A549 (cell line): ENCODE measurements at regions not wholly inside any gene's neighbourhood (a gene's known extent, or its start where the extent isn't known, plus 50 kb on each side); places are given as distances from the start of the nearest gene placed in this dataset.

Experiments
- ATAC-seq, 2 experiments: fragments of 200-7000 bp in 1 of 2; fragments of >200 bp in 1 of 2; cut with Nextera tagmentation in 1 of 2; cut with Tn5 transposase in 1 of 2; 3 replicates each; pipeline versions ENCODE4 v1.8.0 to v1.9.1; 2018 to 2020; ENCODE audit warnings: mild to moderate bottlenecking in 1 of 2, moderate library complexity in 1 of 2
- CTCF ChIA-PET: fragments of 300-600 bp; sonication (Branson Sonifier 250); formaldehyde crosslinking; extraction: SDS; loops from one replicate; lab custom pipeline; 2021; ENCODE audit warnings: antibody characterized with exemption, inconsistent platforms; lab: Yijun Ruan, JAX
- POLR2A ChIA-PET: fragments of 350-600 bp; formaldehyde crosslinking; extraction: SDS; loops from one replicate; lab custom pipeline; 2021; ENCODE audit warnings: antibody characterized with exemption, inconsistent platforms; lab: Yijun Ruan, JAX
- DNase-seq, 2 experiments: peaks; one replicate each; pipeline versions ENCODE4 v3.0.0 to v3.0.0-alpha.2; 2011 to 2016; ENCODE audit warnings: low read depth in 1 of 2, low spot score in 1 of 2
- FAIRE-seq: peaks from 2 replicates; lab custom pipeline; 2011; peaks lifted over from hg19 to GRCh38; lab: Jason Lieb, UNC
- H3K27ac ChIP-seq, 2 experiments: fragments of >200 bp; sonication (Bioruptor Twin); formaldehyde crosslinking; 3 replicates each; pipeline ENCODE4 v1.5.1; 2016 to 2017
- H3K4me1 ChIP-seq: fragments of >200 bp; sonication (Bioruptor Twin); formaldehyde crosslinking; 3 replicates; pipeline ENCODE4 v1.6.1; 2016
- H3K4me2 ChIP-seq: fragments of >200 bp; sonication (Bioruptor Twin); formaldehyde crosslinking; 3 replicates; pipeline ENCODE4 v1.6.1; 2016
- H3K4me3 ChIP-seq: fragments of >200 bp; sonication (Bioruptor Twin); formaldehyde crosslinking; 3 replicates; pipeline ENCODE4 v1.5.1; 2016
- H3K9me3 ChIP-seq: fragments of >200 bp; sonication (Bioruptor Twin); formaldehyde crosslinking; 3 replicates; pipeline ENCODE4 v1.6.1; 2016
- CHD2 ChIP-seq: fragments of 150-350 bp; IDR thresholded peaks from 2 replicates; pipeline ENCODE4 v1.6.1; 2014; ENCODE audit warnings: low read length; ENCODE audit not compliant: partially characterized antibody
- CTCF ChIP-seq: fragments of >200 bp; sonication (Bioruptor Twin); formaldehyde crosslinking; IDR thresholded peaks from 3 replicates; pipeline ENCODE4 v1.5.1; 2016
- EP300 ChIP-seq, 2 experiments: fragments of >200 bp; sonication (Bioruptor Twin); formaldehyde crosslinking; IDR thresholded peaks; 2 replicates in 1 of 2; 3 replicates in 1 of 2; pipeline ENCODE4 v1.6.1; 2016 to 2017
- GATA3 ChIP-seq: IDR thresholded peaks from 2 replicates; pipeline ENCODE4 v1.6.1; 2012; ENCODE audit warnings: borderline replicate concordance
- HDAC2 ChIP-seq: fragments of 200-600 bp; sonication (generic); IDR thresholded peaks from 2 replicates; pipeline ENCODE4 v1.6.1; 2016
- JUNB ChIP-seq: fragments of >200 bp; sonication (Bioruptor Twin); formaldehyde crosslinking; IDR thresholded peaks from 2 replicates; pipeline ENCODE4 v1.6.1; 2016
- MYC ChIP-seq: IDR thresholded peaks from 2 replicates; pipeline ENCODE4 v1.6.1; 2012; ENCODE audit warnings: mild to moderate bottlenecking, inconsistent platforms, low read length, improper control_type of control experiment, borderline replicate concordance
- NPAS2 ChIP-seq: fragments of 250-450 bp; sonication (Bioruptor Pico); IDR thresholded peaks from 2 replicates; pipeline ENCODE4 v1.8.0; 2022; ENCODE audit warnings: mild to moderate bottlenecking, moderate library complexity, borderline replicate concordance
- NR3C1 ChIP-seq: fragments of >200 bp; sonication (Bioruptor Twin); formaldehyde crosslinking; IDR thresholded peaks from 3 replicates; pipeline ENCODE4 v1.6.1; 2017
- PBX3 ChIP-seq: IDR thresholded peaks from 2 replicates; pipeline ENCODE4 v1.6.1; 2012
- PHF8 ChIP-seq: fragments of 200-600 bp; sonication (generic); IDR thresholded peaks from 2 replicates; pipeline ENCODE4 v1.6.1; 2016; ENCODE audit warnings: low read depth, mild to moderate bottlenecking, antibody characterized with exemption, moderate library complexity, borderline replicate concordance
- POLR2AphosphoS2 ChIP-seq: conservative IDR thresholded peaks from 2 replicates; pipeline ENCODE4 v1.6.1; 2012; ENCODE audit warnings: low read length, improper control_type of control experiment, inconsistent platforms
- SREBF2 ChIP-seq: fragments of 450-650 bp; IDR thresholded peaks from 2 replicates; pipeline ENCODE4 v1.6.1; 2014; ENCODE audit warnings: mild to moderate bottlenecking, moderate library complexity
- ZC3H11A ChIP-seq: fragments of 450-650 bp; IDR thresholded peaks from 2 replicates; pipeline ENCODE4 v1.6.1; 2014; ENCODE audit warnings: antibody characterized with exemption, mild to moderate bottlenecking
- ZSCAN20 ChIP-seq: fragments of 250-450 bp; sonication (Bioruptor Pico); IDR thresholded peaks from 2 replicates; pipeline ENCODE4 v1.8.0; 2022; ENCODE audit warnings: mild to moderate bottlenecking, moderate library complexity
- WGBS: methylation state at CpG from one replicate; pipeline ENCODE4 v1.1.6; 2017; ENCODE audit errors: missing lambda C conversion rate; 5-methylcytosine and 5-hydroxymethylcytosine counted together
- TF ChIP-seq, protein P1 (sequence below): fragments of 250-450 bp; sonication (Bioruptor Pico); IDR thresholded peaks from 2 replicates; pipeline ENCODE4 v1.5.0; 2020; ENCODE audit warnings: low read depth, mild to moderate bottlenecking, moderate library complexity
- TF ChIP-seq, protein P2 (sequence below): fragments of >200 bp; sonication (Bioruptor Twin); formaldehyde crosslinking; IDR thresholded peaks from 3 replicates; pipeline ENCODE4 v1.6.1; 2016

DNA sequence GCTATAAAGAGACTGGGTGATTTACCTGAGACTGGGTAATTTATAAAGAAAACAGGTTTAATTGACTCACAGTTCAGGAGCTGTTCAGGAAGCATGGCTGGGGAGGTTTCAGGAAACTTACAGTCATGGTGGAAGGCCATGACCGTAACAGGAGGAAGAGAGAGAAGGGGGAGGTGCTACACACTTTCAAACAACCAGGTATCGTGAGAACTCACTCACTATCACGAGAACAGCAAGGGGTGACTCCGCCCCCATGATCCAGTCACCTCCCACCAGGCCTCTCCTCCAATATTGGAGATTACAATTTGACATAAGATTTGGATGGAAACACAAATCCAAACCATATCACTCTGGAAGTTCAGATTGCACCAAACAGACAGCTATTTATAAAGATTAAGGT, 59.8 kb upstream of the ARHGAP21 start:
- Histone ChIP-seq H3K27ac (no peak overlapping the region), H3K9me3 (no peaks in the 10 kb centered on the region), H3K4me3 (no peak overlapping the region), H3K4me2 (no peak overlapping the region), H3K4me1 (no peaks in the 10 kb centered on the region)
- no peak for FAIRE-seq
- TF ChIP-seq NR3C1 = no peak
- TF ChIP-seq NPAS2 = no peak
- TF ChIP-seq, protein P1, sequence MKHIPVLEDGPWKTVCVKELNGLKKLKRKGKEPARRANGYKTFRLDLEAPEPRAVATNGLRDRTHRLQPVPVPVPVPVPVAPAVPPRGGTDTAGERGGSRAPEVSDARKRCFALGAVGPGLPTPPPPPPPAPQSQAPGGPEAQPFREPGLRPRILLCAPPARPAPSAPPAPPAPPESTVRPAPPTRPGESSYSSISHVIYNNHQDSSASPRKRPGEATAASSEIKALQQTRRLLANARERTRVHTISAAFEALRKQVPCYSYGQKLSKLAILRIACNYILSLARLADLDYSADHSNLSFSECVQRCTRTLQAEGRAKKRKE = no peak
- TF ChIP-seq PHF8 = no peak
- TF ChIP-seq EP300 (IDR thresholded peaks at IDR 0.05) = no peak
- TF ChIP-seq PBX3 = no peak
- ATAC-seq = no peak
- ChIA-PET POLR2A (no interaction called here), CTCF (interaction anchor here (1.0 kb wide), 1 partner anchor 24 kb away, joined by 3 read pairs; no protein-coding TSS in a partner anchor)
- 90% methylated on average over 4 of the region's 4 CpGs for WGBS
- DNase-seq = no peak

- DNase-seq = no peak
- ChIA-PET CTCF (interaction anchor here (0.7 kb wide), 1 partner anchor 66 kb away, joined by 3 read pairs; no protein-coding TSS in a partner anchor), POLR2A (no interaction called here)
- ATAC-seq = no peak
- Histone ChIP-seq H3K9me3 (no peaks in the 10 kb centered on the region), H3K4me2 (no peak overlapping the region), H3K4me3 (no peak overlapping the region), H3K27ac (no peak overlapping the region), H3K4me1 (no peaks in the 10 kb centered on the region)
- no peak for TF ChIP-seq GATA3
- TF ChIP-seq MYC = no peak
- no peak for TF ChIP-seq ZC3H11A
- TF ChIP-seq ZSCAN20 (CRISPR knock-in tag) = no peak
- WGBS = 28% methylated on average over 1 of the region's 1 CpG
- FAIRE-seq = no peak
Measured at GRCh38 chr10:24779737-24780136, 56.0 kb upstream of the ARHGAP21 start.

DNA sequence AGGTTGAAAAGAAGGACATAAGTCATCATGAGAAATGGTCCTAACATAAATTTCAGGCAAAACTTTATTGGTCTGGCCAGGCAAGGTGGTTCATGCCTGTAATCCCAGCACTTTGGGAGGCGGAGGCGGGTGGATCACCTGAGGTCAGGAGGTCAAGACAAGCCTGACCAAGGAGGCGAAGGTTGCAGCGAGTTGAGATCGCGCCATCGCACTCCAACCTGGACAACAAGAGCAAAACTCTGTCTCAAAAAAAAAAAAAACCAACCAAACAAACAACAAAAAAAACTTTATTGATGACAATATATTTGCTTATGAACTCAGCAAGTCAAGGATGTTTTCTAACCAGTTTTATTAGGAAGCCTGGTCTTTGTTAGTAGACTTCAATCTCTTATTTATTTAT, 54.6 kb upstream of the ARHGAP21 start:
- Histone ChIP-seq H3K27ac (no peak overlapping the region), H3K4me3 (no peak overlapping the region), H3K4me2 (no peak overlapping the region), H3K9me3 (no peaks in the 10 kb centered on the region), H3K4me1 (no peaks in the 10 kb centered on the region)
- 97% methylated on average over 7 of the region's 7 CpGs for WGBS
- no peak for TF ChIP-seq SREBF2
- CTCF ChIA-PET = no interaction called here
- ATAC-seq = no peak
- DNase-seq = no peak
- POLR2A ChIA-PET = no interaction called here
- no peak for FAIRE-seq

DNA sequence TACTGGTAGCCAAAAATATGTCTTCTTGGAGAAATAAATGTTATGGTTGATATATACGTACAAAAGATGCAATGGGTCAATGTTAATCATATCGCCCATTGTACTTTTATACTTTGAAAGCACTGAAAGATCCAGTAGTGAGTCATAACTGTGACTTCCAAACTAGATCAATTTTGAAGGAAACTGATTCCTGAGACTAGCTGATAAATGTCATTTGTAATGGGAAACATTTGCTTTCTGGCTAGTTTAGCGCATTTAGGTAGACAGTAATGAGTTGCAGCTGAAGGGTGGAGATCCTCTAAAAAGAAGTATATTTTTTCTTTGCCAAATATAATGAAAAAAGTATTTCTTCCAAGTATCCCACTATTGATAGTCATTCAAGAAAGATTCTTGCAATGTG, 53.5 kb upstream of the ARHGAP21 start:
- TF ChIP-seq CHD2 = no peak
- no peak for TF ChIP-seq POLR2AphosphoS2
- no peak for TF ChIP-seq JUNB
- TF ChIP-seq CTCF = no peak
- TF ChIP-seq HDAC2 = no peak
- TF ChIP-seq, protein P2, sequence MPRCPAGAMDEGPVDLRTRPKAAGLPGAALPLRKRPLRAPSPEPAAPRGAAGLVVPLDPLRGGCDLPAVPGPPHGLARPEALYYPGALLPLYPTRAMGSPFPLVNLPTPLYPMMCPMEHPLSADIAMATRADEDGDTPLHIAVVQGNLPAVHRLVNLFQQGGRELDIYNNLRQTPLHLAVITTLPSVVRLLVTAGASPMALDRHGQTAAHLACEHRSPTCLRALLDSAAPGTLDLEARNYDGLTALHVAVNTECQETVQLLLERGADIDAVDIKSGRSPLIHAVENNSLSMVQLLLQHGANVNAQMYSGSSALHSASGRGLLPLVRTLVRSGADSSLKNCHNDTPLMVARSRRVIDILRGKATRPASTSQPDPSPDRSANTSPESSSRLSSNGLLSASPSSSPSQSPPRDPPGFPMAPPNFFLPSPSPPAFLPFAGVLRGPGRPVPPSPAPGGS = no peak
- DNase-seq = no peak
- WGBS = 93% methylated on average over 3 of the region's 3 CpGs
- H3K4me3 ChIP-seq = no peak overlapping the region
- no peak overlapping the region for H3K4me2 ChIP-seq
- FAIRE-seq = no peak
- H3K9me3 ChIP-seq = no peaks in the 10 kb centered on the region
- ChIA-PET CTCF (interaction anchor here (0.8 kb wide), 1 partner anchor 41 kb away, joined by 3 read pairs; no protein-coding TSS in a partner anchor), POLR2A (no interaction called here)
- no peaks in the 10 kb centered on the region for H3K4me1 ChIP-seq
- ATAC-seq = no peak
- H3K27ac ChIP-seq = no peak overlapping the region
